HCT116 (cell line): ENCODE measurements at regions not wholly inside any gene's neighbourhood (a gene's known extent, or its start where the extent isn't known, plus 50 kb on each side); places are given as distances from the start of the nearest gene placed in this dataset.

Experiments
- ATAC-seq: fragments of 200-7000 bp; cut with Tn5 transposase; 2 replicates; pipeline ENCODE4 v1.9.1; 2020; ENCODE audit warnings: mild to moderate bottlenecking, moderate library complexity
- BruUV-seq: library from RNA; stranded (reverse); fragments of 400-500 nt; replicated peaks from 2 replicates; lab custom pipeline; 2021; lab: Mats Ljungman, UMichigan
- CTCF ChIA-PET: fragments of 300-600 bp; sonication (Branson Sonifier 250); formaldehyde crosslinking; loops from one replicate; lab custom pipeline; 2021; ENCODE audit warnings: antibody characterized with exemption; lab: Charles Lee
- POLR2A ChIA-PET: fragments of 300-600, 350-600 bp; sonication (Branson Sonifier 250); formaldehyde crosslinking; loops from one replicate; lab custom pipeline; 2021; ENCODE audit warnings: antibody characterized with exemption; lab: Charles Lee
- RAD21 ChIA-PET, 2 experiments: fragments of 300-600 bp; sonication (Branson Sonifier 250); formaldehyde crosslinking; loops; one replicate each; lab custom pipeline; 2023; ENCODE audit warnings: low total read pairs in 2 of 2; ENCODE audit not compliant: uncharacterized antibody in 2 of 2, unreplicated experiment in 2 of 2, low non-redundant PET in 1 of 2; lab: Charles Lee
- DNase-seq: peaks from one replicate; pipeline ENCODE4 v3.0.0-alpha.2; 2010; ENCODE audit warnings: low read depth, low spot score
- H2AFZ ChIP-seq: fragments of 200-600 bp; shearing (Covaris generic), sonication (generic); 2 replicates; pipeline ENCODE4 v1.6.1; 2017; ENCODE audit warnings: low read depth, mixed run types, mixed read lengths, antibody characterized with exemption, low read length; ENCODE audit not compliant: poor library complexity, severe bottlenecking
- H3K27ac ChIP-seq: 2 replicates; pipeline ENCODE4 v1.5.1; 2012; ENCODE audit warnings: low read depth, low read length
- H3K27me3 ChIP-seq: fragments of 200-600 bp; sonication (generic); 2 replicates; pipeline ENCODE4 v1.6.1; 2016; ENCODE audit warnings: mixed run types, low read length, mixed read lengths; ENCODE audit not compliant: insufficient read depth
- H3K36me3 ChIP-seq, 2 experiments: fragments of 200-500 bp in 1 of 2; fragments of 200-600 bp in 1 of 2; sonication (Bioruptor generic) in 1 of 2; sonication (generic) in 1 of 2; 2 replicates each; pipeline versions ENCODE4 v1.5.1 to v1.6.1; 2014 to 2016; ENCODE audit warnings: low read length in 2 of 2, inconsistent platforms in 1 of 2, mixed read lengths in 1 of 2, mixed run types in 1 of 2; ENCODE audit not compliant: insufficient read depth in 2 of 2, control insufficient read depth in 1 of 2
- H3K4me1 ChIP-seq, 2 experiments: fragments of 200-600 bp in 1 of 2; sonication (generic) in 1 of 2; 2 replicates each; pipeline versions ENCODE4 v1.5.1 to v1.6.1; 2012 to 2017; ENCODE audit warnings: low read length in 2 of 2, inconsistent platforms in 1 of 2, mild to moderate bottlenecking in 1 of 2, mixed read lengths in 1 of 2, mixed run types in 1 of 2, moderate library complexity in 1 of 2; ENCODE audit not compliant: insufficient read depth in 2 of 2, control insufficient read depth in 1 of 2
- H3K4me2 ChIP-seq: fragments of 200-600 bp; sonication (generic); 2 replicates; pipeline ENCODE4 v1.6.1; 2017; ENCODE audit warnings: mixed run types, low read length, mixed read lengths
- H3K4me3 ChIP-seq, 2 experiments: fragments of 200-600 bp in 1 of 2; sonication (generic) in 1 of 2; replicated peaks in 1 of 2; 2 replicates each; pipeline ENCODE4 v1.5.1; 2011 to 2016; ENCODE audit warnings: low read length in 2 of 2, control low read depth in 1 of 2, low read depth in 1 of 2, mild to moderate bottlenecking in 1 of 2, mixed read lengths in 1 of 2, mixed run types in 1 of 2
- H3K79me2 ChIP-seq: fragments of 200-600 bp; sonication (generic); 2 replicates; pipeline ENCODE4 v1.6.1; 2017; ENCODE audit warnings: mild to moderate bottlenecking, mixed run types, low read length, moderate library complexity, mixed read lengths; ENCODE audit not compliant: insufficient read depth
- H3K9ac ChIP-seq: fragments of 200-600 bp; sonication (generic); 2 replicates; pipeline ENCODE4 v1.6.1; 2016; ENCODE audit warnings: low read length, mixed read lengths
- H3K9me2 ChIP-seq: fragments of 200-600 bp; sonication (generic), shearing (Covaris generic); 2 replicates; pipeline ENCODE4 v1.6.1; 2017; ENCODE audit warnings: mixed run types, mild to moderate bottlenecking, moderate library complexity; ENCODE audit not compliant: insufficient read depth
- H3K9me3 ChIP-seq, 2 experiments: fragments of 200-500 bp in 1 of 2; fragments of 200-600 bp in 1 of 2; sonication (Bioruptor generic) in 1 of 2; sonication (generic) in 1 of 2; 2 replicates each; pipeline ENCODE4 v1.6.1; 2014 to 2017; ENCODE audit warnings: low read length in 2 of 2, mixed read lengths in 2 of 2, inconsistent platforms in 1 of 2, low read depth in 1 of 2, mild to moderate bottlenecking in 1 of 2, mixed run types in 1 of 2, moderate library complexity in 1 of 2; ENCODE audit not compliant: control insufficient read depth in 1 of 2, insufficient read depth in 1 of 2
- H4K20me1 ChIP-seq: fragments of 200-600 bp; sonication (generic), shearing (Covaris generic); 2 replicates; pipeline ENCODE4 v1.6.1; 2017; ENCODE audit warnings: mixed run types, mild to moderate bottlenecking, moderate library complexity; ENCODE audit not compliant: insufficient read depth
- CBX3 ChIP-seq: IDR thresholded peaks from 2 replicates; pipeline ENCODE4 v1.6.1; 2012; ENCODE audit warnings: low read depth
- CEBPB ChIP-seq: IDR thresholded peaks from 2 replicates; pipeline ENCODE4 v1.6.1; 2012; ENCODE audit warnings: low read depth
- EGR1 ChIP-seq: IDR thresholded peaks from 2 replicates; pipeline ENCODE4 v1.6.1; 2012; ENCODE audit warnings: low read depth
- ELF1 ChIP-seq: IDR thresholded peaks from 2 replicates; pipeline ENCODE4 v1.6.1; 2012; ENCODE audit warnings: low read depth, borderline replicate concordance
- EZH2 ChIP-seq: fragments of 200-600 bp; sonication (generic); IDR thresholded peaks from 2 replicates; pipeline ENCODE4 v1.6.1; 2017; ENCODE audit warnings: antibody characterized with exemption, mixed run types
- EZH2phosphoT487 ChIP-seq: fragments of 200-600 bp; IDR thresholded peaks from 2 replicates; pipeline ENCODE4 v1.6.1; 2018; ENCODE audit warnings: antibody characterized with exemption, borderline replicate concordance
- FOSL1 ChIP-seq: IDR thresholded peaks from 2 replicates; pipeline ENCODE4 v1.6.1; 2012; ENCODE audit warnings: low read depth
- JUND ChIP-seq: IDR thresholded peaks from 2 replicates; pipeline ENCODE4 v1.6.1; 2012
- POLR2A ChIP-seq: IDR thresholded peaks from 2 replicates; pipeline ENCODE4 v1.7.0; 2011; ENCODE audit warnings: borderline replicate concordance; ENCODE audit not compliant: insufficient read depth, insufficient read length; ENCODE audit errors: extremely low read depth
- RAD21 ChIP-seq: IDR thresholded peaks from 2 replicates; pipeline ENCODE4 v1.6.1; 2012; ENCODE audit warnings: low read depth, mild to moderate bottlenecking
- SIN3A ChIP-seq: IDR thresholded peaks from 2 replicates; pipeline ENCODE4 v1.6.1; 2012; ENCODE audit warnings: low read depth
- SP1 ChIP-seq: IDR thresholded peaks from 2 replicates; pipeline ENCODE4 v1.6.1; 2012; ENCODE audit warnings: low read depth
- SRF ChIP-seq: IDR thresholded peaks from 2 replicates; pipeline ENCODE4 v1.6.1; 2012; ENCODE audit warnings: low read depth
- TCF7L2 ChIP-seq: IDR thresholded peaks from 2 replicates; pipeline ENCODE4 v1.7.0; 2011; ENCODE audit warnings: borderline replicate concordance, inconsistent platforms; ENCODE audit not compliant: insufficient read depth, insufficient read length; ENCODE audit errors: extremely low read depth
- YY1 ChIP-seq: IDR thresholded peaks from 2 replicates; pipeline ENCODE4 v1.6.1; 2011; ENCODE audit warnings: low read length, low read depth, moderate library complexity, mild to moderate bottlenecking; ENCODE audit not compliant: insufficient replicate concordance; ENCODE audit errors: extremely low read depth
- ZFX ChIP-seq: fragments of 450-650 bp; IDR thresholded peaks from 2 replicates; pipeline ENCODE4 v1.6.1; 2017
- ZNF274 ChIP-seq: fragments of 200-500 bp; sonication (Bioruptor generic); IDR thresholded peaks from 2 replicates; pipeline ENCODE4 v1.6.1; 2014; ENCODE audit warnings: mild to moderate bottlenecking, low read depth, low read length, inconsistent platforms
- intact Hi-C: fragments of 100-400 bp; cut with micrococcal nuclease; formaldehyde crosslinking; loops from 2 replicates; pipeline ENCODE4 v1.10.0; 2022
- TF ChIP-seq, protein P1 (sequence below): IDR thresholded peaks from 2 replicates; pipeline ENCODE4 v1.6.1; 2011; ENCODE audit warnings: mild to moderate bottlenecking, low read length, moderate library complexity; ENCODE audit not compliant: insufficient replicate concordance; ENCODE audit errors: extremely low read depth
- TF ChIP-seq, protein P2 (sequence below): IDR thresholded peaks from 2 replicates; pipeline ENCODE4 v1.6.1; 2012
- TF ChIP-seq, protein P3 (sequence below): IDR thresholded peaks from 2 replicates; pipeline ENCODE4 v1.6.1; 2012
- TF ChIP-seq, protein P4 (sequence below): IDR thresholded peaks from 2 replicates; pipeline ENCODE4 v1.6.1; 2012; ENCODE audit warnings: low read depth
- TF ChIP-seq, protein P5 (sequence below), 3 experiments: fragments of 200-600 bp in 1 of 3; sonication (generic) in 1 of 3; IDR thresholded peaks in 2 of 3; conservative IDR thresholded peaks in 1 of 3; 2 replicates each; pipeline ENCODE4 v1.5.1; 2012 to 2017; ENCODE audit warnings: low read depth in 2 of 3, low read length in 2 of 3, antibody characterized with exemption in 1 of 3, borderline replicate concordance in 1 of 3, control low read depth in 1 of 3, mild to moderate bottlenecking in 1 of 3, mixed read lengths in 1 of 3, mixed run types in 1 of 3, moderate library complexity in 1 of 3; ENCODE audit not compliant: insufficient read depth in 1 of 3

DNA sequence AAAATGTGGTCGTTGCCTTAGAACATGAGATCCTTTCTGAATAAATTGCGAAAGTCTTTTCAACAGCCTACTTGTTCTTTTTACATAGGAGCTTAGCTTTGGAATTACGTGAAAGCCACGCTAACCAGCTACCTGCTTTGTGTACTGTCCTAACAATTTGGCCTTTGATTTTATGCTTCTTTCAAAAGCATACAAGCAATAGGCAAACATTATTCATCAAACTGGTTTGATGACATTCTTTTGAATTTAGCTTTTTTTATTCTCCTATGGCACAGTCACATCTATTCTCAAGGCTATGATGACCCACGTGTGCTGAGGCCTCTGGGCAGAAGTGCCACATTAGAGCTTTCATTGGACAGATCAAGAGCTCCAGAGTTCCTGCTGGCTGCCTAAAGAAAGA, 178.0 kb upstream of the DPT start:
- no peak for DNase-seq
- no peaks in the 10 kb centered on the region for H4K20me1 ChIP-seq
- no peak for ATAC-seq
- no TSS peak for BruUV-seq
- RAD21 ChIA-PET = no interaction called here
- no peak overlapping the region for H3K27ac ChIP-seq
- no peaks in the 10 kb centered on the region for H3K9me3 ChIP-seq
- no peak overlapping the region for H3K9ac ChIP-seq
- H2AFZ ChIP-seq = no peak overlapping the region
- no peaks in the 10 kb centered on the region for H3K27me3 ChIP-seq
- peaks cover 0 to 10% of the 10 kb centered on the region in 2 experiments; a peak in 2 of 4 replicates for H3K4me1 ChIP-seq
- CTCF ChIA-PET = no interaction called here
- H3K79me2 ChIP-seq = no peaks in the 10 kb centered on the region
- no peak overlapping the region for H3K4me2 ChIP-seq
- H3K36me3 ChIP-seq = no peaks in the 10 kb centered on the region
- no peaks in the 10 kb centered on the region for H3K9me2 ChIP-seq
- POLR2A ChIA-PET = no interaction called here
- H3K4me3 ChIP-seq = no peak overlapping the region
- intact Hi-C loops = no loop called here
- TF ChIP-seq SIN3A (no peak), EZH2phosphoT487 (no peak), JUND (0 out of 2 replicates have a peak, but pooled peaks have one; percentile 13), ELF1 (no peak), FOSL1 (0 out of 2 replicates have a peak, but pooled peaks have one; percentile 8), YY1 (no peak), ZFX (no peak), TCF7L2 (no peak), ZNF274 (no peak), EZH2 (no peak), EGR1 (no peak), CEBPB (peak; percentile 31; the same call in 1 of the 2 replicates), SP1 (no peak), POLR2A (no peak), RAD21 (no peak), CBX3 (no peak), SRF (no peak)
- TF ChIP-seq, protein P1, sequence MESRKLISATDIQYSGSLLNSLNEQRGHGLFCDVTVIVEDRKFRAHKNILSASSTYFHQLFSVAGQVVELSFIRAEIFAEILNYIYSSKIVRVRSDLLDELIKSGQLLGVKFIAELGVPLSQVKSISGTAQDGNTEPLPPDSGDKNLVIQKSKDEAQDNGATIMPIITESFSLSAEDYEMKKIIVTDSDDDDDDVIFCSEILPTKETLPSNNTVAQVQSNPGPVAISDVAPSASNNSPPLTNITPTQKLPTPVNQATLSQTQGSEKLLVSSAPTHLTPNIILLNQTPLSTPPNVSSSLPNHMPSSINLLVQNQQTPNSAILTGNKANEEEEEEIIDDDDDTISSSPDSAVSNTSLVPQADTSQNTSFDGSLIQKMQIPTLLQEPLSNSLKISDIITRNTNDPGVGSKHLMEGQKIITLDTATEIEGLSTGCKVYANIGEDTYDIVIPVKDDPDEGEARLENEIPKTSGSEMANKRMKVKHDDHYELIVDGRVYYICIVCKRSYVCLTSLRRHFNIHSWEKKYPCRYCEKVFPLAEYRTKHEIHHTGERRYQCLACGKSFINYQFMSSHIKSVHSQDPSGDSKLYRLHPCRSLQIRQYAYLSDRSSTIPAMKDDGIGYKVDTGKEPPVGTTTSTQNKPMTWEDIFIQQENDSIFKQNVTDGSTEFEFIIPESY = no peak
- TF ChIP-seq, protein P2, sequence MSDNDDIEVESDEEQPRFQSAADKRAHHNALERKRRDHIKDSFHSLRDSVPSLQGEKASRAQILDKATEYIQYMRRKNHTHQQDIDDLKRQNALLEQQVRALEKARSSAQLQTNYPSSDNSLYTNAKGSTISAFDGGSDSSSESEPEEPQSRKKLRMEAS = no peak
- TF ChIP-seq, protein P3, sequence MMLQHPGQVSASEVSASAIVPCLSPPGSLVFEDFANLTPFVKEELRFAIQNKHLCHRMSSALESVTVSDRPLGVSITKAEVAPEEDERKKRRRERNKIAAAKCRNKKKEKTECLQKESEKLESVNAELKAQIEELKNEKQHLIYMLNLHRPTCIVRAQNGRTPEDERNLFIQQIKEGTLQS = no peak
- TF ChIP-seq, protein P4, sequence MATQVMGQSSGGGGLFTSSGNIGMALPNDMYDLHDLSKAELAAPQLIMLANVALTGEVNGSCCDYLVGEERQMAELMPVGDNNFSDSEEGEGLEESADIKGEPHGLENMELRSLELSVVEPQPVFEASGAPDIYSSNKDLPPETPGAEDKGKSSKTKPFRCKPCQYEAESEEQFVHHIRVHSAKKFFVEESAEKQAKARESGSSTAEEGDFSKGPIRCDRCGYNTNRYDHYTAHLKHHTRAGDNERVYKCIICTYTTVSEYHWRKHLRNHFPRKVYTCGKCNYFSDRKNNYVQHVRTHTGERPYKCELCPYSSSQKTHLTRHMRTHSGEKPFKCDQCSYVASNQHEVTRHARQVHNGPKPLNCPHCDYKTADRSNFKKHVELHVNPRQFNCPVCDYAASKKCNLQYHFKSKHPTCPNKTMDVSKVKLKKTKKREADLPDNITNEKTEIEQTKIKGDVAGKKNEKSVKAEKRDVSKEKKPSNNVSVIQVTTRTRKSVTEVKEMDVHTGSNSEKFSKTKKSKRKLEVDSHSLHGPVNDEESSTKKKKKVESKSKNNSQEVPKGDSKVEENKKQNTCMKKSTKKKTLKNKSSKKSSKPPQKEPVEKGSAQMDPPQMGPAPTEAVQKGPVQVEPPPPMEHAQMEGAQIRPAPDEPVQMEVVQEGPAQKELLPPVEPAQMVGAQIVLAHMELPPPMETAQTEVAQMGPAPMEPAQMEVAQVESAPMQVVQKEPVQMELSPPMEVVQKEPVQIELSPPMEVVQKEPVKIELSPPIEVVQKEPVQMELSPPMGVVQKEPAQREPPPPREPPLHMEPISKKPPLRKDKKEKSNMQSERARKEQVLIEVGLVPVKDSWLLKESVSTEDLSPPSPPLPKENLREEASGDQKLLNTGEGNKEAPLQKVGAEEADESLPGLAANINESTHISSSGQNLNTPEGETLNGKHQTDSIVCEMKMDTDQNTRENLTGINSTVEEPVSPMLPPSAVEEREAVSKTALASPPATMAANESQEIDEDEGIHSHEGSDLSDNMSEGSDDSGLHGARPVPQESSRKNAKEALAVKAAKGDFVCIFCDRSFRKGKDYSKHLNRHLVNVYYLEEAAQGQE = no peak
- TF ChIP-seq, protein P5, sequence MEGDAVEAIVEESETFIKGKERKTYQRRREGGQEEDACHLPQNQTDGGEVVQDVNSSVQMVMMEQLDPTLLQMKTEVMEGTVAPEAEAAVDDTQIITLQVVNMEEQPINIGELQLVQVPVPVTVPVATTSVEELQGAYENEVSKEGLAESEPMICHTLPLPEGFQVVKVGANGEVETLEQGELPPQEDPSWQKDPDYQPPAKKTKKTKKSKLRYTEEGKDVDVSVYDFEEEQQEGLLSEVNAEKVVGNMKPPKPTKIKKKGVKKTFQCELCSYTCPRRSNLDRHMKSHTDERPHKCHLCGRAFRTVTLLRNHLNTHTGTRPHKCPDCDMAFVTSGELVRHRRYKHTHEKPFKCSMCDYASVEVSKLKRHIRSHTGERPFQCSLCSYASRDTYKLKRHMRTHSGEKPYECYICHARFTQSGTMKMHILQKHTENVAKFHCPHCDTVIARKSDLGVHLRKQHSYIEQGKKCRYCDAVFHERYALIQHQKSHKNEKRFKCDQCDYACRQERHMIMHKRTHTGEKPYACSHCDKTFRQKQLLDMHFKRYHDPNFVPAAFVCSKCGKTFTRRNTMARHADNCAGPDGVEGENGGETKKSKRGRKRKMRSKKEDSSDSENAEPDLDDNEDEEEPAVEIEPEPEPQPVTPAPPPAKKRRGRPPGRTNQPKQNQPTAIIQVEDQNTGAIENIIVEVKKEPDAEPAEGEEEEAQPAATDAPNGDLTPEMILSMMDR (IDR thresholded peaks at IDR 0.05 in 2 of 3, conservative IDR thresholded peaks at IDR 0.05 in 1 of 3; ENCODE audit: borderline replicate concordance in 1 of 3, insufficient read depth in 1 of 3, low read depth in 2 of 3, low read length in 2 of 3) = no peak
